ENCODE measurements at regions not wholly inside any gene's neighbourhood (a gene's known extent, or its start where the extent isn't known, plus 50 kb on each side); places are given as distances from the start of the nearest gene placed in this dataset.
"Not testable (repeated sequence)": the region's sequence is repeated elsewhere in the genome, so short reads cannot be mapped to it uniquely, and the experiment has no call there.

DNA sequence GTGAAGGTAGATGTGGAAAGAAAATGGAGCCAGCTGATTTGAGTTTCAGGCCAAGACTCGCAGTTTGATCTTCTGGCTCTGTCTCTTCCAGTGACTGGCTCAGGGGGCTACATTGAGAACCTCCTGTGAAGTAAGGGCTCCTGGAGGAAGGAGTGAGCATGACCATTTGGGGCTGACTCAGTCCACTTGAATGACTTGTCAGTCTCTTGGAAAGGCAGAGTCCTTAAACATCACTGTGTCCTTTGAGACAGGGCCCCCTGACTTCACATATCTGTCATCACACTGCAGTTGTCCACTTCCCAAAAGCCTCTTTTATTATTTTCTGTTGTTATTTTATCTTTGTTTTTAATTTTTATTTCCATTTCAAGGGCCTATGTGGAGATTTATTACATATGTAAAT lies 204.6 kb upstream of the APCDD1 start:
- intact Hi-C loops (cut with DNase I): no loop called here
- Histone ChIP-seq H3K4me1 (no peaks in the 10 kb centered on the region), H3K36me3 (no peaks in the 10 kb centered on the region), H3K4me3 (no peak overlapping the region), H3K9me3 (no peaks in the 10 kb centered on the region), H3K27me3 (no peaks in the 10 kb centered on the region), H3K9ac (ENCODE audit: low read depth in 2 of 2, low read length in 2 of 2) (no peak overlapping the region), H3K27ac (no peak overlapping the region)
- TF ChIP-seq, protein P1, sequence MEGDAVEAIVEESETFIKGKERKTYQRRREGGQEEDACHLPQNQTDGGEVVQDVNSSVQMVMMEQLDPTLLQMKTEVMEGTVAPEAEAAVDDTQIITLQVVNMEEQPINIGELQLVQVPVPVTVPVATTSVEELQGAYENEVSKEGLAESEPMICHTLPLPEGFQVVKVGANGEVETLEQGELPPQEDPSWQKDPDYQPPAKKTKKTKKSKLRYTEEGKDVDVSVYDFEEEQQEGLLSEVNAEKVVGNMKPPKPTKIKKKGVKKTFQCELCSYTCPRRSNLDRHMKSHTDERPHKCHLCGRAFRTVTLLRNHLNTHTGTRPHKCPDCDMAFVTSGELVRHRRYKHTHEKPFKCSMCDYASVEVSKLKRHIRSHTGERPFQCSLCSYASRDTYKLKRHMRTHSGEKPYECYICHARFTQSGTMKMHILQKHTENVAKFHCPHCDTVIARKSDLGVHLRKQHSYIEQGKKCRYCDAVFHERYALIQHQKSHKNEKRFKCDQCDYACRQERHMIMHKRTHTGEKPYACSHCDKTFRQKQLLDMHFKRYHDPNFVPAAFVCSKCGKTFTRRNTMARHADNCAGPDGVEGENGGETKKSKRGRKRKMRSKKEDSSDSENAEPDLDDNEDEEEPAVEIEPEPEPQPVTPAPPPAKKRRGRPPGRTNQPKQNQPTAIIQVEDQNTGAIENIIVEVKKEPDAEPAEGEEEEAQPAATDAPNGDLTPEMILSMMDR (IDR thresholded peaks at IDR 0.05): no peak
- DNase-seq: no peak

DNA sequence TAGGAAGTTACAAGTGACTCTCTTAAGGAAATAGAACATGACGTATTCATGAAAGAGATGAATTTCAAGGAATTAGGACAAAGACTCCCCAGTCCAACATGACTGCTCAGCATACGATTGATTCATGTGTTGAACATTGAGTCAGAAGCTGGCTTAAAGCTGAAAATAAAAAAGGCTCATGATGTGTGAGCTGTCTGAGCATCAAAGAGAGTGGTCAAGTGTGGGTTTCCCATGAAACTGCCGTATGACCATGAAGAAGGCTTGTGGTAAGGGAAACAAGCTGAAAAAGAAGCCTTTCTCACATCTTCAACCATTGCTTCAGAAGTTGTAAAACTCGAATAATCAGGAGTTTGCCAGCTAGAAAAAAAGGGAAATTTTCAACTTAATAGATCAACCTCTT lies 201.9 kb upstream of the APCDD1 start:
- Histone ChIP-seq H3K4me1 (no peaks in the 10 kb centered on the region), H3K4me3 (no peak overlapping the region), H3K27me3 (no peaks in the 10 kb centered on the region), H3K36me3 (no peaks in the 10 kb centered on the region), H3K27ac (no peak overlapping the region), H3K9me3 (no peaks in the 10 kb centered on the region), H3K9ac (ENCODE audit: low read depth in 2 of 2, low read length in 2 of 2) (no peak overlapping the region)
- intact Hi-C loops (cut with DNase I): no loop called here
- no peak for DNase-seq
- TF ChIP-seq, protein P1 (IDR thresholded peaks at IDR 0.05): no peak

DNA sequence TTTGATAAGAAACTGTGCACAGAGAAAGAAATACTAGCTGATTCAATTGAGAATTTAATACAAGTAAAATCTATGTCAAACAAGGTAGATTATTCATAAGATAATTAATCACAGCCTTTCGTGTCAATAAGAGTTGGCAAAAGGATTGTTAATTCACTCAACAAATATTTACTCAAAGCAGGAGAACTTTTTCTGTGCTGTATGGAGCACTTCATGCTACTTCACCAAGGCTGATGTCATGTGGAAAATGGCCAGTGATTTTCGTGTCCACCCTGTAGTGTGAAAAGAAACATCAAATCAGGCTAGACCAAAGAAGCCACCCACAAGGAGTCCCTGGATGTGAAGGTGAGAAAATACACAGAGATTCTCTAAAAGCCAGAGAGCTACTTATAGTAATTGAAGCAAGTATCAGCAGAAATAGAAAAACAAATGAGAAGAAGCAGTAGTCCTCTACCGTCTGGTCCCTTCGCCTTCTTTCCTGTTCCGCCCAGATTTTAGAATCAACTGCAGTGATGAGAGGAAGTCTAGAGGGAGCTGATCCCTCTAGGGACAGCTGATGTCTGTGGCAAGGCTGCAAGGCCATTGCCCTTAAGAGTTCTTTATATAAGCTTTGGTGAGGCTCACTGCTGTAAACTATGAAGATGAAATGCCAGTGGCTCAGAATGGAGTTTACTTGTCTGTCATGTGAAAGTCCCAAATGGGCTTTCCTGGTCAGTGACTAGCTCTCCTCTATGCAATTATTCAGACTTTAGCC lies 201.3 kb upstream of the APCDD1 start:
- no peaks in the 10 kb centered on the region for H3K27me3 ChIP-seq
- intact Hi-C loops (cut with DNase I): no loop called here
- H3K9me3 ChIP-seq: no peaks in the 10 kb centered on the region
- no peak overlapping the region for H3K27ac ChIP-seq
- no peak for DNase-seq
- H3K36me3 ChIP-seq: no peaks in the 10 kb centered on the region
- no peak overlapping the region for H3K4me3 ChIP-seq
- TF ChIP-seq, protein P1 (IDR thresholded peaks at IDR 0.05): no peak
- H3K4me1 ChIP-seq: no peaks in the 10 kb centered on the region
- no peak overlapping the region for H3K9ac ChIP-seq (ENCODE audit: low read depth in 2 of 2, low read length in 2 of 2)

DNA sequence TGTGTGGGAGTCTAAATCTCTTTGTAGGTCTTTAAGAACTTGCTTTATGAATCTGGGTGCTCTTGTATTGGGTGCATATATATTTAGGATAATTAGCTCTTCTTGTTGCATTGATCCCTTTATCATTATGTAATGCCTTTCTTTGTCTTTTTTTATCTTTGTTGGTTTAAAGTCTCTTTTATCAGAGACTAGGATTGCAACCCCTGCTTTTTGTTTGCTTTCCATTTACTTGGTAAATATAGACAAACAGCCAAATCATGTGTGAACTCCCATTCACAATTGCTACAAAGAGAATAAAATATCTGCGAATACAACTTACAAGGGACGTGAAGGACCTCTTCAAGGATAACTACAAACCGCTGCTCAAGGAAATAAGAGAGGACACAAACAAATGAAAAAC lies 198.2 kb upstream of the APCDD1 start:
- H3K9me3 ChIP-seq; H3K27me3 ChIP-seq; H3K27ac ChIP-seq; DNase-seq; H3K36me3 ChIP-seq; H3K4me3 ChIP-seq; H3K9ac ChIP-seq (ENCODE audit: low read depth in 2 of 2, low read length in 2 of 2); H3K4me1 ChIP-seq; intact Hi-C loops (cut with DNase I): not testable (repeated sequence)

DNA sequence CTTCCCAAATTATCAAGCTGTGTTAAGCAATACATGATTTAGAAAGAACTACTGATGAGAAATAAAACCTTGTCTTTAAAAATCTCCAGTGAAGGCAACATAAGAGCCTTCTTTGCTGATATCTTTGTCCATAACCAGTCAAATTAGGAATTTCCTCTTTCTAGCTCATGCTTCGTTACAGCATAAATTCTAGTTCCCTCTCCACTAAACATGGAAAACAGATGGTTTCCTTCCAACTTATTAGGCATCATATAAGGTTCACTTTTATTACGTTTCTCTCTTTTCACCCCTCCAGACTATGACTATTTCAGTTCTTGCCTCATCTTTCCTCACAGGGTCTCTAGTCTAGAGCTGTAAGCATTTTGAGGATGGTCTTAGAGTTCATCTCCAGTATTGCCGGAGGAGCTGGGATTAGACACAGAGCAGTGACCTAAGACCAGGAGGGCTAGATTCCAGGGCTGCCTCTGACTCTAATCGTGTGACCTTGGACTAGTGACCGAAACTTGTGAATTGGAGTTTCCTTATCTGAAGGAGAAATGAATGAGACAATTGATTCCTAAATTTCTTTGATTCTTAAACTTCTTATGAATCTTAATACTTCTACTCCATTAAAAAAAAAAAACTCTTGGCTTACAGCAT lies 195.5 kb upstream of the APCDD1 start:
- H3K27me3 ChIP-seq: no peaks in the 10 kb centered on the region
- no peaks in the 10 kb centered on the region for H3K9me3 ChIP-seq
- intact Hi-C loops (cut with DNase I): no loop called here
- no peak for DNase-seq
- no peak overlapping the region for H3K4me3 ChIP-seq
- no peaks in the 10 kb centered on the region for H3K4me1 ChIP-seq
- H3K9ac ChIP-seq (ENCODE audit: low read depth in 2 of 2, low read length in 2 of 2): no peak overlapping the region
- H3K36me3 ChIP-seq: no peaks in the 10 kb centered on the region
- TF ChIP-seq, protein P1 (IDR thresholded peaks at IDR 0.05): no peak
- H3K27ac ChIP-seq: no peak overlapping the region

DNA sequence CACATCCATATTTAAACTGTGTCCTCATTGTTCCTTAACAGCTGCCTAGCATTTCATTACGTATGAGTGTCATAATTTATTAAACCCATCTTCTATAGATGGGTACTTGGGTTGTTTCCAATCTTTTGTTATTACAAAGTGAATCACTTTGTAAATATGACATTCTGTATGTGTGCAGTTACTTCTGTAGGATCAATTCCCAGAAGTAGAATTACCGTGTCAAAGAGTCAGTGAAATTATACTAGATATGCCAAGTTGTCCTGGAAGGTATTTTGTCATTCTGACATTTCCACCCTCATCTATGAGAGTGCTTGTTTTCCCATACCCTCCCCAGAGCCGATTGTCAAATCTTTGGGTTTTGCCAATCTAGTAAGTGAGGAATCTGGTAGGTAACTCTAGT lies 194.5 kb upstream of the APCDD1 start:
- intact Hi-C loops (cut with DNase I): no loop called here

More for the DNA sequence above, 194.5 kb upstream of the APCDD1 start:
- Histone ChIP-seq H3K27ac (no peak overlapping the region), H3K36me3 (no peaks in the 10 kb centered on the region), H3K4me3 (no peak overlapping the region), H3K9ac (ENCODE audit: low read depth in 2 of 2, low read length in 2 of 2) (no peak overlapping the region), H3K9me3 (no peaks in the 10 kb centered on the region), H3K27me3 (no peaks in the 10 kb centered on the region), H3K4me1 (no peaks in the 10 kb centered on the region)
- TF ChIP-seq, protein P1 (IDR thresholded peaks at IDR 0.05): no peak
- no peak for DNase-seq

Measured in colonic mucosa (tissue), 4 donors.